OCI-LY7 (cell line): ENCODE measurements at regions not wholly inside any gene's neighbourhood (a gene's known extent, or its start where the extent isn't known, plus 50 kb on each side); places are given as distances from the start of the nearest gene placed in this dataset.

Source experiments
- CTCF ChIP-seq: fragments of 200-600 bp; sonication (generic); conservative IDR thresholded peaks from 2 replicates; pipeline ENCODE4 v1.5.1; 2014; ENCODE audit warnings: mild to moderate bottlenecking, antibody characterized with exemption, low read length, moderate library complexity, mixed read lengths
- EZH2phosphoT487 ChIP-seq: fragments of 200-600 bp; sonication (generic); IDR thresholded peaks from 2 replicates; pipeline ENCODE4 v1.6.1; 2018; ENCODE audit warnings: low read depth, borderline replicate concordance, mild to moderate bottlenecking, mixed run types, antibody characterized with exemption, low read length, moderate library complexity, mixed read lengths

- TF ChIP-seq CTCF, result no peak
- no peak for TF ChIP-seq EZH2phosphoT487
Observed at GRCh38 chr5:103389846-103390245, 131.3 kb downstream of the MACIR start.
